Fibroblast of lung (primary cell): ENCODE measurements at regions not wholly inside any gene's neighbourhood (a gene's known extent, or its start where the extent isn't known, plus 50 kb on each side); places are given as distances from the start of the nearest gene placed in this dataset.

ENCODE experiments used
- DNase-seq, 2 donors: peaks; one replicate each; pipeline versions ENCODE4 v3.0.0 to v3.0.0-alpha.2; 2010; ENCODE audit warnings: low read depth in 2 of 2
- H2AFZ ChIP-seq: 2 replicates; pipeline ENCODE4 v1.5.1; 2012; ENCODE audit warnings: low read length, control low read depth, inconsistent platforms
- H3K27ac ChIP-seq: 2 replicates; pipeline ENCODE4 v1.5.1; 2011; ENCODE audit warnings: low read length, control low read depth; ENCODE audit not compliant: insufficient read depth
- H3K27me3 ChIP-seq: 2 replicates; pipeline ENCODE4 v1.5.1; 2011; ENCODE audit warnings: mild to moderate bottlenecking, low read length; ENCODE audit not compliant: control insufficient read depth, insufficient read depth
- H3K36me3 ChIP-seq: 2 replicates; pipeline ENCODE4 v1.5.1; 2011; ENCODE audit warnings: low read length; ENCODE audit not compliant: control insufficient read depth, insufficient read depth
- H3K4me1 ChIP-seq: 2 replicates; pipeline ENCODE4 v1.5.1; 2011; ENCODE audit warnings: low read length; ENCODE audit not compliant: control insufficient read depth, insufficient read depth; ENCODE audit errors: extremely low read depth
- H3K4me2 ChIP-seq: 2 replicates; pipeline ENCODE4 v1.5.1; 2011; ENCODE audit warnings: low read length, control low read depth; ENCODE audit not compliant: insufficient read depth; ENCODE audit errors: extremely low read depth
- H3K4me3 ChIP-seq, 4 experiments: fragments of 200-600 bp in 1 of 4; sonication (generic) in 1 of 4; replicated peaks in 1 of 4; 2 replicates each; pipeline ENCODE4 v1.5.1; 2011 to 2016; ENCODE audit warnings: low read length in 4 of 4, low read depth in 3 of 4, mild to moderate bottlenecking in 3 of 4, control low read depth in 2 of 4, inconsistent platforms in 1 of 4, mixed read lengths in 1 of 4; ENCODE audit not compliant: insufficient read depth in 1 of 4; ENCODE audit errors: control extremely low read depth in 1 of 4
- H3K79me2 ChIP-seq: 2 replicates; pipeline ENCODE4 v1.5.1; 2012; ENCODE audit warnings: mild to moderate bottlenecking, low read length, inconsistent platforms; ENCODE audit not compliant: control insufficient read depth, insufficient read depth
- H3K9ac ChIP-seq: 2 replicates; pipeline ENCODE4 v1.5.1; 2011; ENCODE audit warnings: mild to moderate bottlenecking, low read length, control low read depth; ENCODE audit not compliant: insufficient read depth
- H3K9me3 ChIP-seq: 2 replicates; pipeline ENCODE4 v1.5.1; 2012; ENCODE audit warnings: low read depth, low read length; ENCODE audit not compliant: control insufficient read depth, insufficient read depth
- H4K20me1 ChIP-seq: 2 replicates; pipeline ENCODE4 v1.5.1; 2011; ENCODE audit warnings: low read length; ENCODE audit not compliant: control insufficient read depth, insufficient read depth; ENCODE audit errors: extremely low read depth
- EZH2 ChIP-seq: IDR thresholded peaks from 2 replicates; pipeline ENCODE4 v1.5.1; 2012; ENCODE audit warnings: low read length, control low read depth, mild to moderate bottlenecking; ENCODE audit errors: missing control alignments
- TF ChIP-seq, protein P1 (sequence below), 2 donors: IDR thresholded peaks in 1 of 2; conservative IDR thresholded peaks in 1 of 2; 1 replicate in 1 of 2; 2 replicates in 1 of 2; pipeline ENCODE4 v1.5.1; 2011 to 2012; ENCODE audit warnings: low read length in 2 of 2, control low read depth in 1 of 2, inconsistent platforms in 1 of 2, low read depth in 1 of 2, mild to moderate bottlenecking in 1 of 2

DNA sequence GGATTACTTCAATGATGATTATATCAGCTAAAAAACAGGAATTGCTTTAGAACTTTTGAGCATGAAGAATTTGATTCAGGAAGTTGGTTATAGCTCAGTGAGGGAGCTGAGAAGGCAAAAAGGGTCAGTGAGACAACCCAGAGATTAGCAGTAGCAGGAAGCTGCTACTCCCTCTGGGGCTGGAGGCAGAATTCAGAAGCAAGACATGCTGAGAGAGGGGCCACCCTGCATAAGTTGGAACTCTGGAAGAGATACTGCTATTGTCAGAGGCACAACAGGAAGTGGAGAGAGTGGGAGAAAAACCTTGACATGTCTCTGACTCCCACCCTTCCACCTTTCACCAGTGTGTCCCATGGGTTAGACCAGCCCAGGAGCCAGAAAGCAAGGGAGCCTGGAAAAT is 488.7 kb downstream of the ADRA2A start:
- no peak for DNase-seq
- Histone ChIP-seq H3K36me3 (no peaks in the 10 kb centered on the region), H3K4me2 (no peak overlapping the region), H4K20me1 (no peaks in the 10 kb centered on the region), H3K27me3 (no peaks in the 10 kb centered on the region), H2AFZ (no peak overlapping the region), H3K4me3 (no peak overlapping the region), H3K4me1 (no peaks in the 10 kb centered on the region), H3K9me3 (no peaks in the 10 kb centered on the region), H3K9ac (no peak overlapping the region), H3K79me2 (no peaks in the 10 kb centered on the region), H3K27ac (no peak overlapping the region)
- no peak for TF ChIP-seq EZH2
- TF ChIP-seq, protein P1, sequence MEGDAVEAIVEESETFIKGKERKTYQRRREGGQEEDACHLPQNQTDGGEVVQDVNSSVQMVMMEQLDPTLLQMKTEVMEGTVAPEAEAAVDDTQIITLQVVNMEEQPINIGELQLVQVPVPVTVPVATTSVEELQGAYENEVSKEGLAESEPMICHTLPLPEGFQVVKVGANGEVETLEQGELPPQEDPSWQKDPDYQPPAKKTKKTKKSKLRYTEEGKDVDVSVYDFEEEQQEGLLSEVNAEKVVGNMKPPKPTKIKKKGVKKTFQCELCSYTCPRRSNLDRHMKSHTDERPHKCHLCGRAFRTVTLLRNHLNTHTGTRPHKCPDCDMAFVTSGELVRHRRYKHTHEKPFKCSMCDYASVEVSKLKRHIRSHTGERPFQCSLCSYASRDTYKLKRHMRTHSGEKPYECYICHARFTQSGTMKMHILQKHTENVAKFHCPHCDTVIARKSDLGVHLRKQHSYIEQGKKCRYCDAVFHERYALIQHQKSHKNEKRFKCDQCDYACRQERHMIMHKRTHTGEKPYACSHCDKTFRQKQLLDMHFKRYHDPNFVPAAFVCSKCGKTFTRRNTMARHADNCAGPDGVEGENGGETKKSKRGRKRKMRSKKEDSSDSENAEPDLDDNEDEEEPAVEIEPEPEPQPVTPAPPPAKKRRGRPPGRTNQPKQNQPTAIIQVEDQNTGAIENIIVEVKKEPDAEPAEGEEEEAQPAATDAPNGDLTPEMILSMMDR (conservative IDR thresholded peaks at IDR 0.05 in 1 of 2, IDR thresholded peaks at IDR 0.05 in 1 of 2; ENCODE audit: low read depth in 1 of 2, low read length in 2 of 2) = no peak

DNA sequence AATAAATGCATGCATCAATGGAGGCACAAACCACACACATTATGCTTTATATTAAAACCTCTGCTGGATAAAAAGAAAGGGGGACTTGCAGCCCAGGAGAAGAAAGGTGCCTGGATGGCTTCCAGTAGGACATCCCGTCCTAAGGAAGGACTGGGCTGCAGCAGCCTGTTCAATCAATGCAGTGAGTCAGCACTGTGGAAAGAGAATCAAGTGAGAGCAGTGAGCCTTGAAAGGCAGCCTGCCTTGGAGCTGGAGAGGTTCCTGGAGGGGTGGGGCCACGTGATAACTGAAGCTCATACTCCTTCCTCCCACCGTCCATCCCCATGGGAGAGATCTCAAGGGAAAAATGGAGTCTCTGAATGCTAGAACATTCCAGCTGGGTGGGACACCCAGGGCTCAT is 501.2 kb downstream of the ADRA2A start:
- Histone ChIP-seq H3K9ac (no peak overlapping the region), H3K9me3 (no peaks in the 10 kb centered on the region)

DNA sequence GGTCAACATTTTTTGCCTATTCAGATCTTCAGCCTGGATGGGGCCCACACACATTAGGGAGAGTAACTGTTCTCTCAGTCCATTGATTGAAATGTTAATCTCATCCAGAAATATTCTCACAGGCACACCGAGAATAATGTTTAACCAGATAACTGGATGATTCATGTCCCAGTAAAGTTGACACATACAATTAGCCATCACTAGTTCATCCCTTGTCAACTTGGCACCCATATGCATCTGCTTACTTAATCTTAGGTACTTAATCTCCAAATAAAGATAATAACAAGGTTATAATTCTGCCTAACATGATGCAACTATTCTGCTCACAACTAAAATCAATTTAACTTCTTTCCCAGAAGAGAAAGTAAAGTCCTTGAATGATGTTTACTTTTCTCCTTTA is 502.6 kb downstream of the ADRA2A start:
- no peak overlapping the region for H3K4me3 ChIP-seq
- H3K4me1 ChIP-seq = no peaks in the 10 kb centered on the region
- DNase-seq = no peak
- no peak overlapping the region for H2AFZ ChIP-seq
- no peak overlapping the region for H3K9ac ChIP-seq
- TF ChIP-seq, protein P1 (conservative IDR thresholded peaks at IDR 0.05 in 1 of 2, IDR thresholded peaks at IDR 0.05 in 1 of 2; ENCODE audit: low read depth in 1 of 2, low read length in 2 of 2) = no peak
- TF ChIP-seq EZH2 = no peak
- H3K9me3 ChIP-seq = no peaks in the 10 kb centered on the region
- H3K4me2 ChIP-seq = no peak overlapping the region
- H3K36me3 ChIP-seq = no peaks in the 10 kb centered on the region
- H3K27ac ChIP-seq = no peak overlapping the region
- no peaks in the 10 kb centered on the region for H3K79me2 ChIP-seq
- no peaks in the 10 kb centered on the region for H3K27me3 ChIP-seq
- H4K20me1 ChIP-seq = no peaks in the 10 kb centered on the region

More for the DNA sequence above, 501.2 kb downstream of the ADRA2A start:
- H3K4me3 ChIP-seq = no peak overlapping the region
- H3K4me1 ChIP-seq = no peaks in the 10 kb centered on the region
- no peaks in the 10 kb centered on the region for H4K20me1 ChIP-seq
- no peaks in the 10 kb centered on the region for H3K36me3 ChIP-seq
- no peak for TF ChIP-seq EZH2
- TF ChIP-seq, protein P1 (conservative IDR thresholded peaks at IDR 0.05 in 1 of 2, IDR thresholded peaks at IDR 0.05 in 1 of 2; ENCODE audit: low read depth in 1 of 2, low read length in 2 of 2) = no peak
- no peak overlapping the region for H2AFZ ChIP-seq
- H3K79me2 ChIP-seq = no peaks in the 10 kb centered on the region
- no peak overlapping the region for H3K4me2 ChIP-seq
- H3K27me3 ChIP-seq = no peaks in the 10 kb centered on the region
- H3K27ac ChIP-seq = no peak overlapping the region
- DNase-seq = no peak
